ENCODE measurements at regions not wholly inside any gene's neighbourhood (a gene's known extent, or its start where the extent isn't known, plus 50 kb on each side); places are given as distances from the start of the nearest gene placed in this dataset.

- Histone ChIP-seq H3K9ac (ENCODE audit: low read depth in 1 of 2, low read length in 2 of 2) (no peak overlapping the region), H3K36me3 (ENCODE audit: control insufficient read depth in 4 of 4, insufficient read depth in 3 of 4, low read depth in 1 of 4, low read length in 3 of 4) (no peaks in the 10 kb centered on the region), H3K27me3 (ENCODE audit: control insufficient read depth in 4 of 4, insufficient read depth in 4 of 4, low read length in 3 of 4) (peaks cover 0 to 3% (median 1%) of the 10 kb centered on the region in 4 donors), H3K27ac (ENCODE audit: low read depth in 1 of 2, low read length in 2 of 2) (no peak overlapping the region), H3K9me3 (ENCODE audit: control insufficient read depth in 4 of 4, low read length in 3 of 4) (no peaks in the 10 kb centered on the region), H3K4me1 (ENCODE audit: control insufficient read depth in 4 of 4, insufficient read depth in 4 of 4, low read length in 3 of 4) (no peaks in the 10 kb centered on the region), H3K4me3 (ENCODE audit: low read depth in 1 of 3, low read length in 3 of 3) (no peak overlapping the region)
- no peak for DNase-seq (ENCODE audit: low spot score)
- WGBS = 73% methylated on average over 3 of the region's 3 CpGs
- TF ChIP-seq HNF4G (IDR thresholded peaks at IDR 0.05) (no peak), NR2F2 (IDR thresholded peaks at IDR 0.05) (no peak), HNF4A (conservative IDR thresholded peaks at IDR 0.05) (no peak), YY1 (IDR thresholded peaks at IDR 0.05) (no peak), JUND (IDR thresholded peaks at IDR 0.05) (no peak), FOXA2 (IDR thresholded peaks at IDR 0.05) (no peak), EGR1 (IDR thresholded peaks at IDR 0.05; ENCODE audit: low read depth in 2 of 2) (no peak), REST (IDR thresholded peaks at IDR 0.05) (no peak), FOXA1 (IDR thresholded peaks at IDR 0.05) (no peak), RXRA (IDR thresholded peaks at IDR 0.05) (no peak), ZBTB33 (IDR thresholded peaks at IDR 0.05) (no peak), RAD21 (IDR thresholded peaks at IDR 0.05) (no peak), GABPA (IDR thresholded peaks at IDR 0.05 in 1 of 2, conservative IDR thresholded peaks at IDR 0.05 in 1 of 2) (no peak), TAF1 (conservative IDR thresholded peaks at IDR 0.05) (no peak), SP1 (IDR thresholded peaks at IDR 0.05) (no peak), MAX (IDR thresholded peaks at IDR 0.05) (no peak)
Measured at GRCh38 chr12:22117563-22118237, 71.7 kb downstream of the CMAS start.

GRCh38 chr12:22118238-22118790 is 72.3 kb downstream of the CMAS start:
- H3K9me3 ChIP-seq (ENCODE audit: control insufficient read depth in 4 of 4, low read length in 3 of 4) = no peaks in the 10 kb centered on the region
- no peak for TF ChIP-seq TAF1 (conservative IDR thresholded peaks at IDR 0.05)
- no peak for TF ChIP-seq ATF3 (IDR thresholded peaks at IDR 0.05)
- TF ChIP-seq GABPA (IDR thresholded peaks at IDR 0.05 in 1 of 2, conservative IDR thresholded peaks at IDR 0.05 in 1 of 2) = no peak
- TF ChIP-seq NR2F2 (IDR thresholded peaks at IDR 0.05) = no peak
- TF ChIP-seq CTCF (IDR thresholded peaks at IDR 0.05; ENCODE audit: low read depth, low read length, missing input control) = no peak
- TF ChIP-seq SP1 (IDR thresholded peaks at IDR 0.05) = no peak
- no peak for TF ChIP-seq REST (IDR thresholded peaks at IDR 0.05)
- no peak for TF ChIP-seq RAD21 (IDR thresholded peaks at IDR 0.05)
- no peak for TF ChIP-seq FOXA1 (IDR thresholded peaks at IDR 0.05)
- no peak for TF ChIP-seq JUND (IDR thresholded peaks at IDR 0.05)
- no peak for TF ChIP-seq HNF4A (conservative IDR thresholded peaks at IDR 0.05)
- no peak for TF ChIP-seq MAX (IDR thresholded peaks at IDR 0.05)
- no peak for TF ChIP-seq FOXA2 (IDR thresholded peaks at IDR 0.05)
- H3K4me3 ChIP-seq (ENCODE audit: low read depth in 1 of 3, low read length in 3 of 3) = no peak overlapping the region
- no peak for DNase-seq (ENCODE audit: low spot score)
- WGBS = 62% methylated on average over 3 of the region's 3 CpGs
- no peak overlapping the region for H3K9ac ChIP-seq (ENCODE audit: low read depth in 1 of 2, low read length in 2 of 2)
- H3K27ac ChIP-seq (ENCODE audit: low read depth in 1 of 2, low read length in 2 of 2) = no peak overlapping the region
- H3K27me3 ChIP-seq (ENCODE audit: control insufficient read depth in 4 of 4, insufficient read depth in 4 of 4, low read length in 3 of 4) = peaks cover 0 to 3% (median 1%) of the 10 kb centered on the region in 4 donors
- no peaks in the 10 kb centered on the region for H3K4me1 ChIP-seq (ENCODE audit: control insufficient read depth in 4 of 4, insufficient read depth in 4 of 4, low read length in 3 of 4)
- no peaks in the 10 kb centered on the region for H3K36me3 ChIP-seq (ENCODE audit: control insufficient read depth in 4 of 4, insufficient read depth in 3 of 4, low read depth in 1 of 4, low read length in 3 of 4)

Measured in liver (tissue), 8 donors.